ENCODE measurements at regions not wholly inside any gene's neighbourhood (a gene's known extent, or its start where the extent isn't known, plus 50 kb on each side); places are given as distances from the start of the nearest gene placed in this dataset.

- H3K27ac Mint-ChIP-seq (ENCODE audit: unreplicated experiment): no peak overlapping the region
- no peak for DNase-seq
- H3K4me3 Mint-ChIP-seq (ENCODE audit: unreplicated experiment): no peak overlapping the region
- H3K4me1 Mint-ChIP-seq (ENCODE audit: low read depth, unreplicated experiment): no peaks in the 10 kb centered on the region
- H3K36me3 Mint-ChIP-seq (ENCODE audit: unreplicated experiment): no peaks in the 10 kb centered on the region
- no peaks in the 10 kb centered on the region for H3K9me3 Mint-ChIP-seq (ENCODE audit: unreplicated experiment)
- H3K27me3 Mint-ChIP-seq (ENCODE audit: unreplicated experiment): no peaks in the 10 kb centered on the region
- no peak for TF ChIP-seq CTCF (IDR thresholded peaks at IDR 0.05; ENCODE audit: partially characterized antibody, unreplicated experiment)
These were observed 233.1 kb downstream of the POSTN start for GRCh38 chr13:37365496-37365895.

GRCh38 chr13:37364956-37365355 is 233.6 kb downstream of the POSTN start:
- H3K4me3 Mint-ChIP-seq (ENCODE audit: unreplicated experiment): no peak overlapping the region
- DNase-seq: no peak
- no peak for TF ChIP-seq CTCF (IDR thresholded peaks at IDR 0.05; ENCODE audit: partially characterized antibody, unreplicated experiment)
- no peaks in the 10 kb centered on the region for H3K36me3 Mint-ChIP-seq (ENCODE audit: unreplicated experiment)
- H3K9me3 Mint-ChIP-seq (ENCODE audit: unreplicated experiment): no peaks in the 10 kb centered on the region
- no peak overlapping the region for H3K27ac Mint-ChIP-seq (ENCODE audit: unreplicated experiment)
- H3K27me3 Mint-ChIP-seq (ENCODE audit: unreplicated experiment): no peaks in the 10 kb centered on the region
- H3K4me1 Mint-ChIP-seq (ENCODE audit: low read depth, unreplicated experiment): no peaks in the 10 kb centered on the region

- no peak for TF ChIP-seq CTCF (IDR thresholded peaks at IDR 0.05; ENCODE audit: partially characterized antibody, unreplicated experiment)
- DNase-seq: no peak
- H3K27ac Mint-ChIP-seq (ENCODE audit: unreplicated experiment): no peak overlapping the region
- no peaks in the 10 kb centered on the region for H3K4me1 Mint-ChIP-seq (ENCODE audit: low read depth, unreplicated experiment)
- H3K36me3 Mint-ChIP-seq (ENCODE audit: unreplicated experiment): no peaks in the 10 kb centered on the region
- H3K4me3 Mint-ChIP-seq (ENCODE audit: unreplicated experiment): no peak overlapping the region
- no peaks in the 10 kb centered on the region for H3K9me3 Mint-ChIP-seq (ENCODE audit: unreplicated experiment)
- no peaks in the 10 kb centered on the region for H3K27me3 Mint-ChIP-seq (ENCODE audit: unreplicated experiment)
These were observed 234.6 kb downstream of the POSTN start for GRCh38 chr13:37364007-37364406.

GRCh38 chr13:37361608-37362007 is 237.0 kb downstream of the POSTN start:
- H3K27me3 Mint-ChIP-seq (ENCODE audit: unreplicated experiment): no peaks in the 10 kb centered on the region
- no peak for DNase-seq
- H3K36me3 Mint-ChIP-seq (ENCODE audit: unreplicated experiment): no peaks in the 10 kb centered on the region
- H3K27ac Mint-ChIP-seq (ENCODE audit: unreplicated experiment): no peak overlapping the region
- no peaks in the 10 kb centered on the region for H3K4me1 Mint-ChIP-seq (ENCODE audit: low read depth, unreplicated experiment)
- no peaks in the 10 kb centered on the region for H3K9me3 Mint-ChIP-seq (ENCODE audit: unreplicated experiment)
- no peak for TF ChIP-seq CTCF (IDR thresholded peaks at IDR 0.05; ENCODE audit: partially characterized antibody, unreplicated experiment)
- no peak overlapping the region for H3K4me3 Mint-ChIP-seq (ENCODE audit: unreplicated experiment)

GRCh38 chr13:37360556-37360955 is 238.0 kb downstream of the POSTN start:
- Mint-ChIP-seq H3K4me3 (ENCODE audit: unreplicated experiment) (no peak overlapping the region), H3K36me3 (ENCODE audit: unreplicated experiment) (no peaks in the 10 kb centered on the region), H3K4me1 (ENCODE audit: low read depth, unreplicated experiment) (no peaks in the 10 kb centered on the region), H3K27me3 (ENCODE audit: unreplicated experiment) (no peaks in the 10 kb centered on the region), H3K27ac (ENCODE audit: unreplicated experiment) (no peak overlapping the region), H3K9me3 (ENCODE audit: unreplicated experiment) (no peaks in the 10 kb centered on the region)
- TF ChIP-seq CTCF (IDR thresholded peaks at IDR 0.05; ENCODE audit: partially characterized antibody, unreplicated experiment): no peak
- no peak for DNase-seq

Measured in glutamatergic neuron (in vitro differentiated cells).